OCI-LY7 (cell line): ENCODE measurements at regions not wholly inside any gene's neighbourhood (a gene's known extent, or its start where the extent isn't known, plus 50 kb on each side); places are given as distances from the start of the nearest gene placed in this dataset.
A peak's percentile ranks its signal among the peaks of the same experiment; 100 is the strongest.

Experiments used
- BruUV-seq: library from RNA; stranded (reverse); fragments of 400-500 nt; replicated peaks from 2 replicates; lab custom pipeline; 2021; lab: Mats Ljungman, UMichigan
- CTCF ChIA-PET: fragments of 300-600 bp; sonication (Branson Sonifier 250); formaldehyde crosslinking; loops from one replicate; lab custom pipeline; 2022; ENCODE audit warnings: antibody characterized with exemption; ENCODE audit not compliant: unreplicated experiment; lab: Charles Lee
- POLR2A ChIA-PET: fragments of 300-600 bp; sonication (Branson Sonifier 250); formaldehyde crosslinking; loops from one replicate; lab custom pipeline; 2022; ENCODE audit warnings: antibody characterized with exemption; lab: Charles Lee
- DNase-seq: peaks from one replicate; pipeline ENCODE4 v3.0.0-alpha.2; 2015; ENCODE audit warnings: low spot score
- H2AFZ ChIP-seq: fragments of 200-600 bp; sonication (generic), shearing (Covaris generic); 2 replicates; pipeline ENCODE4 v1.6.1; 2014; ENCODE audit warnings: mild to moderate bottlenecking, antibody characterized with exemption, low read length, moderate library complexity
- H3K27ac ChIP-seq: fragments of 200-600 bp; sonication (generic); 2 replicates; pipeline ENCODE4 v1.5.1; 2014; ENCODE audit warnings: mixed run types, low read depth, mild to moderate bottlenecking, moderate library complexity, low read length, inconsistent platforms; ENCODE audit not compliant: poor library complexity, severe bottlenecking
- H3K36me3 ChIP-seq: fragments of 200-600 bp; sonication (generic); 2 replicates; pipeline ENCODE4 v1.6.1; 2014; ENCODE audit warnings: mild to moderate bottlenecking, antibody characterized with exemption, low read length, moderate library complexity, mixed read lengths; ENCODE audit not compliant: insufficient read depth
- H3K4me1 ChIP-seq: fragments of 200-600 bp; sonication (generic); 2 replicates; pipeline ENCODE4 v1.5.1; 2014; ENCODE audit warnings: mild to moderate bottlenecking, low read length; ENCODE audit not compliant: insufficient read depth, poor library complexity, severe bottlenecking
- H3K4me2 ChIP-seq: fragments of 200-600 bp; sonication (generic); 2 replicates; pipeline ENCODE4 v1.6.1; 2014; ENCODE audit warnings: mild to moderate bottlenecking, low read length
- H3K4me3 ChIP-seq: fragments of 200-600 bp; sonication (generic); 2 replicates; pipeline ENCODE4 v1.5.1; 2014; ENCODE audit warnings: mild to moderate bottlenecking, low read depth, low read length; ENCODE audit not compliant: poor library complexity, severe bottlenecking
- H3K79me2 ChIP-seq: fragments of 200-600 bp; sonication (generic); 2 replicates; pipeline ENCODE4 v1.6.1; 2016; ENCODE audit warnings: low read depth, mild to moderate bottlenecking, low read length, moderate library complexity, mixed read lengths; ENCODE audit not compliant: insufficient read depth
- H3K9me2 ChIP-seq: fragments of 200-600 bp; sonication (generic); 2 replicates; pipeline ENCODE4 v1.6.1; 2016; ENCODE audit warnings: mild to moderate bottlenecking, low read length, mixed read lengths; ENCODE audit not compliant: insufficient read depth
- H3K9me3 ChIP-seq: fragments of 200-600 bp; sonication (generic); 2 replicates; pipeline ENCODE4 v1.6.1; 2014; ENCODE audit warnings: mild to moderate bottlenecking, mixed run types, low read length, mixed read lengths
- H4K20me1 ChIP-seq: fragments of 200-600 bp; sonication (generic); 2 replicates; pipeline ENCODE4 v1.6.1; 2014; ENCODE audit warnings: mild to moderate bottlenecking, antibody characterized with exemption, low read length, moderate library complexity, mixed read lengths; ENCODE audit not compliant: insufficient read depth
- CTCF ChIP-seq: fragments of 200-600 bp; sonication (generic); conservative IDR thresholded peaks from 2 replicates; pipeline ENCODE4 v1.5.1; 2014; ENCODE audit warnings: mild to moderate bottlenecking, antibody characterized with exemption, low read length, moderate library complexity, mixed read lengths
- EZH2phosphoT487 ChIP-seq: fragments of 200-600 bp; sonication (generic); IDR thresholded peaks from 2 replicates; pipeline ENCODE4 v1.6.1; 2018; ENCODE audit warnings: low read depth, borderline replicate concordance, mild to moderate bottlenecking, mixed run types, antibody characterized with exemption, low read length, moderate library complexity, mixed read lengths
- intact Hi-C: fragments of 100-400 bp; cut with micrococcal nuclease; formaldehyde crosslinking; loops from one replicate; pipeline ENCODE4 v1.10.0; 2022; ENCODE audit not compliant: unreplicated experiment

GRCh38 chr13:50539791-50540530 is 303.5 kb downstream of the DLEU7 start:
- peaks cover 44% of the 10 kb centered on the region for H3K9me3 ChIP-seq
- BruUV-seq = no TSS peak
- no peaks in the 10 kb centered on the region for H3K4me1 ChIP-seq
- intact Hi-C loops = no loop called here
- H3K4me3 ChIP-seq = no peak overlapping the region
- H3K4me2 ChIP-seq = no peak overlapping the region
- no peaks in the 10 kb centered on the region for H3K79me2 ChIP-seq
- H3K27ac ChIP-seq = no peak overlapping the region
- ChIA-PET CTCF (no interaction called here), POLR2A (interaction anchor here (0.9 to 1.3 kb wide), 2 partner anchors 46 to 53 kb away, joined by 3 to 4 read pairs; no protein-coding TSS in a partner anchor)
- peak overlapping the region; percentile 19; the same call in 1 of the 2 replicates for H2AFZ ChIP-seq
- DNase-seq = no peak
- TF ChIP-seq EZH2phosphoT487 = no peak
- TF ChIP-seq CTCF = no peak
- no peaks in the 10 kb centered on the region for H4K20me1 ChIP-seq
- H3K36me3 ChIP-seq = peaks cover 11% of the 10 kb centered on the region; the same call in 1 of the 2 replicates
- no peaks in the 10 kb centered on the region for H3K9me2 ChIP-seq

GRCh38 chr13:50543141-50543540 is 300.4 kb downstream of the DLEU7 start:
- ChIA-PET POLR2A (interaction anchor here (0.6 to 2.4 kb wide), 5 partner anchors 9 to 294 kb away, joined by 3 to 11 read pairs (median 4); no protein-coding TSS in a partner anchor), CTCF (interaction anchor here (1.0 kb wide), 1 partner anchor 25 kb away, joined by 3 read pairs; no protein-coding TSS in a partner anchor)
- H2AFZ ChIP-seq = no peak overlapping the region
- H3K9me2 ChIP-seq = no peaks in the 10 kb centered on the region
- BruUV-seq = no TSS peak
- no peak overlapping the region for H3K4me3 ChIP-seq
- H3K36me3 ChIP-seq = peaks cover 4% of the 10 kb centered on the region; the same call in 1 of the 2 replicates
- H3K4me1 ChIP-seq = no peaks in the 10 kb centered on the region
- no peaks in the 10 kb centered on the region for H4K20me1 ChIP-seq
- TF ChIP-seq EZH2phosphoT487 (no peak), CTCF (no peak)
- no peaks in the 10 kb centered on the region for H3K79me2 ChIP-seq
- peaks cover 22% of the 10 kb centered on the region for H3K9me3 ChIP-seq
- H3K27ac ChIP-seq = no peak overlapping the region
- no peak for DNase-seq
- intact Hi-C loops = no loop called here
- no peak overlapping the region for H3K4me2 ChIP-seq

- ChIA-PET CTCF (no interaction called here), POLR2A (interaction anchor here (0.6 to 2.4 kb wide), 2 partner anchors 8 to 103 kb away, joined by 3 to 11 read pairs; no protein-coding TSS in a partner anchor)
- H2AFZ ChIP-seq = no peak overlapping the region
These were observed 299.7 kb downstream of the DLEU7 start for GRCh38 chr13:50543782-50544181.

More at GRCh38 chr13:50543782-50544181, 299.7 kb downstream of the DLEU7 start:
- Histone ChIP-seq H3K4me2 (no peak overlapping the region), H3K9me2 (no peaks in the 10 kb centered on the region), H4K20me1 (no peaks in the 10 kb centered on the region), H3K4me1 (no peaks in the 10 kb centered on the region), H3K27ac (no peak overlapping the region), H3K79me2 (no peaks in the 10 kb centered on the region), H3K4me3 (no peak overlapping the region), H3K9me3 (peaks cover 15% of the 10 kb centered on the region), H3K36me3 (peaks cover 4% of the 10 kb centered on the region; the same call in 1 of the 2 replicates)
- BruUV-seq = no TSS peak
- DNase-seq = no peak
- no peak for TF ChIP-seq EZH2phosphoT487
- TF ChIP-seq CTCF = no peak
- intact Hi-C loops = no loop called here
